ENCODE measurements at regions not wholly inside any gene's neighbourhood (a gene's known extent, or its start where the extent isn't known, plus 50 kb on each side); places are given as distances from the start of the nearest gene placed in this dataset.

GRCh38 chr13:74835579-74835978 lies 646.4 kb downstream of the TBC1D4 start:
- Histone ChIP-seq H3K27ac (ENCODE audit: control insufficient read depth, insufficient read depth, low read length) (no peak overlapping the region), H3K36me3 (ENCODE audit: control insufficient read depth in 2 of 2, extremely low read depth in 1 of 2, insufficient read depth in 2 of 2, low read length in 2 of 2) (no peaks in the 10 kb centered on the region), H3K4me1 (ENCODE audit: control insufficient read depth, extremely low read depth, insufficient read depth, low read length) (no peaks in the 10 kb centered on the region), H2AFZ (ENCODE audit: control insufficient read depth, low read length) (no peak overlapping the region), H3K4me3 (ENCODE audit: control insufficient read depth in 2 of 3, extremely low read depth in 1 of 3, insufficient read depth in 2 of 3, low read depth in 1 of 3, low read length in 3 of 3) (no peak overlapping the region), H3K4me2 (ENCODE audit: control insufficient read depth, extremely low read depth, insufficient read depth, low read depth, low read length) (no peak overlapping the region), H3K9ac (ENCODE audit: control insufficient read depth, extremely low read depth, insufficient read depth, low read length) (no peak overlapping the region), H3K79me2 (ENCODE audit: control insufficient read depth, insufficient read depth, low read length) (no peaks in the 10 kb centered on the region), H3K27me3 (ENCODE audit: control insufficient read depth, extremely low read depth, insufficient read depth, low read length) (no peaks in the 10 kb centered on the region), H3K9me3 (ENCODE audit: control insufficient read depth, low read depth, low read length) (no peaks in the 10 kb centered on the region), H3K9me1 (ENCODE audit: control insufficient read depth, extremely low read depth, insufficient read depth, low read length) (no peaks in the 10 kb centered on the region), H4K20me1 (ENCODE audit: control insufficient read depth, extremely low read depth, insufficient read depth, low read length) (no peaks in the 10 kb centered on the region)
- DNase-seq (ENCODE audit: low read depth, low spot score) (no peak), FAIRE-seq (no peak)
- TF ChIP-seq EZH2 (IDR thresholded peaks at IDR 0.05; ENCODE audit: low read length) (no peak), CTCF (optimal IDR thresholded peaks at IDR 0.05 in 1 of 3, IDR thresholded peaks at IDR 0.05 in 1 of 3, conservative IDR thresholded peaks at IDR 0.05 in 1 of 3; ENCODE audit: extremely low read depth in 1 of 3, insufficient read depth in 2 of 3, low read length in 3 of 3) (no peak)
- dilution Hi-C loops (cut with MboI; ENCODE audit: extremely low pct_ligation_motif_present, low sequenced_read_pairs), result no loop called here

- Histone ChIP-seq H3K27ac (ENCODE audit: control insufficient read depth, insufficient read depth, low read length) (no peak overlapping the region), H3K9ac (ENCODE audit: control insufficient read depth, extremely low read depth, insufficient read depth, low read length) (no peak overlapping the region), H4K20me1 (ENCODE audit: control insufficient read depth, extremely low read depth, insufficient read depth, low read length) (no peaks in the 10 kb centered on the region), H3K4me1 (ENCODE audit: control insufficient read depth, extremely low read depth, insufficient read depth, low read length) (peaks cover 8% of the 10 kb centered on the region), H3K27me3 (ENCODE audit: control insufficient read depth, extremely low read depth, insufficient read depth, low read length) (no peaks in the 10 kb centered on the region), H3K4me2 (ENCODE audit: control insufficient read depth, extremely low read depth, insufficient read depth, low read depth, low read length) (no peak overlapping the region), H3K9me1 (ENCODE audit: control insufficient read depth, extremely low read depth, insufficient read depth, low read length) (no peaks in the 10 kb centered on the region), H3K79me2 (ENCODE audit: control insufficient read depth, insufficient read depth, low read length) (no peaks in the 10 kb centered on the region), H3K4me3 (ENCODE audit: control insufficient read depth in 2 of 3, extremely low read depth in 1 of 3, insufficient read depth in 2 of 3, low read depth in 1 of 3, low read length in 3 of 3) (no peak overlapping the region), H3K36me3 (ENCODE audit: control insufficient read depth in 2 of 2, extremely low read depth in 1 of 2, insufficient read depth in 2 of 2, low read length in 2 of 2) (no peaks in the 10 kb centered on the region), H2AFZ (ENCODE audit: control insufficient read depth, low read length) (no peak overlapping the region), H3K9me3 (ENCODE audit: control insufficient read depth, low read depth, low read length) (no peaks in the 10 kb centered on the region)
- TF ChIP-seq EZH2 (IDR thresholded peaks at IDR 0.05; ENCODE audit: low read length) (no peak), CTCF (optimal IDR thresholded peaks at IDR 0.05 in 1 of 3, IDR thresholded peaks at IDR 0.05 in 1 of 3, conservative IDR thresholded peaks at IDR 0.05 in 1 of 3; ENCODE audit: extremely low read depth in 1 of 3, insufficient read depth in 2 of 3, low read length in 3 of 3) (no peak)
- FAIRE-seq, result no peak
- no peak for DNase-seq (ENCODE audit: low read depth, low spot score)
- dilution Hi-C loops (cut with MboI; ENCODE audit: extremely low pct_ligation_motif_present, low sequenced_read_pairs), result no loop called here
Observed at GRCh38 chr13:74825938-74826246, 656.1 kb downstream of the TBC1D4 start.
